HepG2 (cell line): ENCODE measurements at regions not wholly inside any gene's neighbourhood (a gene's known extent, or its start where the extent isn't known, plus 50 kb on each side); places are given as distances from the start of the nearest gene placed in this dataset.
A peak's percentile ranks its signal among the peaks of the same experiment; 100 is the strongest.

Experiments used
- DBP ChIP-seq: sonication (generic); formaldehyde crosslinking; IDR thresholded peaks from 2 replicates; pipeline ENCODE4 v1.4.0; 2020; ENCODE audit warnings: missing genetic modification reagents; ENCODE audit errors: not compliant biosample characterization
- FOXK2 ChIP-seq: fragments of 450-650 bp; IDR thresholded peaks from 2 replicates; pipeline ENCODE4 v1.6.1; 2016
- KDM3A ChIP-seq: IDR thresholded peaks from 2 replicates; pipeline ENCODE4 v1.6.1; 2018; ENCODE audit warnings: low read depth, missing compliant biosample characterization
- MIXL1 ChIP-seq: IDR thresholded peaks from 2 replicates; pipeline ENCODE4 v1.6.1; 2016
- MYC ChIP-seq: sonication (generic); formaldehyde crosslinking; IDR thresholded peaks from 2 replicates; pipeline ENCODE4 v1.9.0; 2021; ENCODE audit warnings: missing genetic modification reagents, borderline replicate concordance
- NPAS2 ChIP-seq: sonication (generic); formaldehyde crosslinking; IDR thresholded peaks from 2 replicates; pipeline ENCODE4 v1.8.0; 2022; ENCODE audit warnings: mild to moderate bottlenecking, missing genetic modification reagents, borderline replicate concordance
- SKI ChIP-seq: fragments of 450-650 bp; IDR thresholded peaks from one replicate; pipeline ENCODE4 v1.6.1; 2018; ENCODE audit warnings: mild to moderate bottlenecking; ENCODE audit not compliant: partially characterized antibody
- ZBTB20 ChIP-seq: sonication (generic); formaldehyde crosslinking; IDR thresholded peaks from 2 replicates; pipeline ENCODE4 v1.8.1; 2023; ENCODE audit warnings: missing genetic modification reagents, low read depth, mild to moderate bottlenecking, borderline replicate concordance
- ZBTB8A ChIP-seq: sonication (generic); formaldehyde crosslinking; IDR thresholded peaks from 2 replicates; pipeline ENCODE4 v1.4.0; 2020; ENCODE audit warnings: mild to moderate bottlenecking, low read depth, missing genetic modification reagents, borderline replicate concordance
- ZNF383 ChIP-seq: sonication (generic); formaldehyde crosslinking; IDR thresholded peaks from 2 replicates; pipeline ENCODE4 v1.4.0; 2020; ENCODE audit warnings: missing genetic modification reagents, mild to moderate bottlenecking, borderline replicate concordance
- ZNF446 ChIP-seq: sonication (generic); formaldehyde crosslinking; IDR thresholded peaks from 2 replicates; pipeline ENCODE4 v1.5.0; 2020; ENCODE audit warnings: mild to moderate bottlenecking, missing genetic modification reagents
- ZNF839 ChIP-seq: sonication (generic); formaldehyde crosslinking; IDR thresholded peaks from 2 replicates; pipeline ENCODE4 v1.4.0; 2020; ENCODE audit warnings: missing genetic modification reagents, mild to moderate bottlenecking, borderline replicate concordance
- ZNF841 ChIP-seq: sonication (generic); formaldehyde crosslinking; IDR thresholded peaks from 2 replicates; pipeline ENCODE4 v1.8.1; 2023; ENCODE audit warnings: missing genetic modification reagents, borderline replicate concordance
- ZNF879 ChIP-seq: sonication (generic); formaldehyde crosslinking; IDR thresholded peaks from 2 replicates; pipeline ENCODE4 v1.8.1; 2023; ENCODE audit warnings: missing genetic modification reagents
- ZSCAN12 ChIP-seq: sonication (generic); formaldehyde crosslinking; IDR thresholded peaks from 2 replicates; pipeline ENCODE4 v1.9.0; 2021; ENCODE audit warnings: mild to moderate bottlenecking, missing genetic modification reagents
- TF ChIP-seq, protein P1 (sequence below): sonication (generic); formaldehyde crosslinking; IDR thresholded peaks from 2 replicates; pipeline ENCODE4 v1.4.0; 2020; ENCODE audit warnings: mild to moderate bottlenecking, missing genetic modification reagents
- TF ChIP-seq, protein P2 (sequence below): sonication (generic); formaldehyde crosslinking; IDR thresholded peaks from 2 replicates; pipeline ENCODE4 v1.4.0; 2020; ENCODE audit warnings: missing genetic modification reagents
- TF ChIP-seq, protein P3 (sequence below): sonication (generic); formaldehyde crosslinking; IDR thresholded peaks from 2 replicates; pipeline ENCODE4 v1.4.0; 2020; ENCODE audit warnings: missing genetic modification reagents, borderline replicate concordance

GRCh38 chr16:9316615-9317014 lies 225.2 kb downstream of the HAPSTR1 start (continued):
- TF ChIP-seq, protein P1, sequence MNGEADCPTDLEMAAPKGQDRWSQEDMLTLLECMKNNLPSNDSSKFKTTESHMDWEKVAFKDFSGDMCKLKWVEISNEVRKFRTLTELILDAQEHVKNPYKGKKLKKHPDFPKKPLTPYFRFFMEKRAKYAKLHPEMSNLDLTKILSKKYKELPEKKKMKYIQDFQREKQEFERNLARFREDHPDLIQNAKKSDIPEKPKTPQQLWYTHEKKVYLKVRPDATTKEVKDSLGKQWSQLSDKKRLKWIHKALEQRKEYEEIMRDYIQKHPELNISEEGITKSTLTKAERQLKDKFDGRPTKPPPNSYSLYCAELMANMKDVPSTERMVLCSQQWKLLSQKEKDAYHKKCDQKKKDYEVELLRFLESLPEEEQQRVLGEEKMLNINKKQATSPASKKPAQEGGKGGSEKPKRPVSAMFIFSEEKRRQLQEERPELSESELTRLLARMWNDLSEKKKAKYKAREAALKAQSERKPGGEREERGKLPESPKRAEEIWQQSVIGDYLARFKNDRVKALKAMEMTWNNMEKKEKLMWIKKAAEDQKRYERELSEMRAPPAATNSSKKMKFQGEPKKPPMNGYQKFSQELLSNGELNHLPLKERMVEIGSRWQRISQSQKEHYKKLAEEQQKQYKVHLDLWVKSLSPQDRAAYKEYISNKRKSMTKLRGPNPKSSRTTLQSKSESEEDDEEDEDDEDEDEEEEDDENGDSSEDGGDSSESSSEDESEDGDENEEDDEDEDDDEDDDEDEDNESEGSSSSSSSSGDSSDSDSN (CRISPR knock-in tag): no peak
- no peak for TF ChIP-seq DBP
- TF ChIP-seq MIXL1 (CRISPR knock-in tag): peak; percentile 45; the same call in 1 of the 2 replicates
- no peak for TF ChIP-seq ZSCAN12 (CRISPR knock-in tag)
- no peak for TF ChIP-seq ZBTB8A (CRISPR knock-in tag)
- TF ChIP-seq ZNF841: no peak
- TF ChIP-seq SKI: no peak
- TF ChIP-seq MYC (CRISPR knock-in tag): no peak
- TF ChIP-seq ZBTB20 (CRISPR knock-in tag): no peak
- no peak for TF ChIP-seq ZNF446
- TF ChIP-seq KDM3A (CRISPR knock-in tag): no peak
- TF ChIP-seq ZNF879 (CRISPR knock-in tag): no peak
- TF ChIP-seq, protein P2, sequence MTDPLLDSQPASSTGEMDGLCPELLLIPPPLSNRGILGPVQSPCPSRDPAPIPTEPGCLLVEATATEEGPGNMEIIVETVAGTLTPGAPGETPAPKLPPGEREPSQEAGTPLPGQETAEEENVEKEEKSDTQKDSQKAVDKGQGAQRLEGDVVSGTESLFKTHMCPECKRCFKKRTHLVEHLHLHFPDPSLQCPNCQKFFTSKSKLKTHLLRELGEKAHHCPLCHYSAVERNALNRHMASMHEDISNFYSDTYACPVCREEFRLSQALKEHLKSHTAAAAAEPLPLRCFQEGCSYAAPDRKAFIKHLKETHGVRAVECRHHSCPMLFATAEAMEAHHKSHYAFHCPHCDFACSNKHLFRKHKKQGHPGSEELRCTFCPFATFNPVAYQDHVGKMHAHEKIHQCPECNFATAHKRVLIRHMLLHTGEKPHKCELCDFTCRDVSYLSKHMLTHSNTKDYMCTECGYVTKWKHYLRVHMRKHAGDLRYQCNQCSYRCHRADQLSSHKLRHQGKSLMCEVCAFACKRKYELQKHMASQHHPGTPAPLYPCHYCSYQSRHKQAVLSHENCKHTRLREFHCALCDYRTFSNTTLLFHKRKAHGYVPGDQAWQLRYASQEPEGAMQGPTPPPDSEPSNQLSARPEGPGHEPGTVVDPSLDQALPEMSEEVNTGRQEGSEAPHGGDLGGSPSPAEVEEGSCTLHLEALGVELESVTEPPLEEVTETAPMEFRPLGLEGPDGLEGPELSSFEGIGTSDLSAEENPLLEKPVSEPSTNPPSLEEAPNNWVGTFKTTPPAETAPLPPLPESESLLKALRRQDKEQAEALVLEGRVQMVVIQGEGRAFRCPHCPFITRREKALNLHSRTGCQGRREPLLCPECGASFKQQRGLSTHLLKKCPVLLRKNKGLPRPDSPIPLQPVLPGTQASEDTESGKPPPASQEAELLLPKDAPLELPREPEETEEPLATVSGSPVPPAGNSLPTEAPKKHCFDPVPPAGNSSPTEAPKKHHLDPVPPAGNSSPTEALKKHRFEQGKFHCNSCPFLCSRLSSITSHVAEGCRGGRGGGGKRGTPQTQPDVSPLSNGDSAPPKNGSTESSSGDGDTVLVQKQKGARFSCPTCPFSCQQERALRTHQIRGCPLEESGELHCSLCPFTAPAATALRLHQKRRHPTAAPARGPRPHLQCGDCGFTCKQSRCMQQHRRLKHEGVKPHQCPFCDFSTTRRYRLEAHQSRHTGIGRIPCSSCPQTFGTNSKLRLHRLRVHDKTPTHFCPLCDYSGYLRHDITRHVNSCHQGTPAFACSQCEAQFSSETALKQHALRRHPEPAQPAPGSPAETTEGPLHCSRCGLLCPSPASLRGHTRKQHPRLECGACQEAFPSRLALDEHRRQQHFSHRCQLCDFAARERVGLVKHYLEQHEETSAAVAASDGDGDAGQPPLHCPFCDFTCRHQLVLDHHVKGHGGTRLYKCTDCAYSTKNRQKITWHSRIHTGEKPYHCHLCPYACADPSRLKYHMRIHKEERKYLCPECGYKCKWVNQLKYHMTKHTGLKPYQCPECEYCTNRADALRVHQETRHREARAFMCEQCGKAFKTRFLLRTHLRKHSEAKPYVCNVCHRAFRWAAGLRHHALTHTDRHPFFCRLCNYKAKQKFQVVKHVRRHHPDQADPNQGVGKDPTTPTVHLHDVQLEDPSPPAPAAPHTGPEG: no peak
- TF ChIP-seq NPAS2 (CRISPR knock-in tag): no peak
- TF ChIP-seq FOXK2: no peak
- TF ChIP-seq, protein P3, sequence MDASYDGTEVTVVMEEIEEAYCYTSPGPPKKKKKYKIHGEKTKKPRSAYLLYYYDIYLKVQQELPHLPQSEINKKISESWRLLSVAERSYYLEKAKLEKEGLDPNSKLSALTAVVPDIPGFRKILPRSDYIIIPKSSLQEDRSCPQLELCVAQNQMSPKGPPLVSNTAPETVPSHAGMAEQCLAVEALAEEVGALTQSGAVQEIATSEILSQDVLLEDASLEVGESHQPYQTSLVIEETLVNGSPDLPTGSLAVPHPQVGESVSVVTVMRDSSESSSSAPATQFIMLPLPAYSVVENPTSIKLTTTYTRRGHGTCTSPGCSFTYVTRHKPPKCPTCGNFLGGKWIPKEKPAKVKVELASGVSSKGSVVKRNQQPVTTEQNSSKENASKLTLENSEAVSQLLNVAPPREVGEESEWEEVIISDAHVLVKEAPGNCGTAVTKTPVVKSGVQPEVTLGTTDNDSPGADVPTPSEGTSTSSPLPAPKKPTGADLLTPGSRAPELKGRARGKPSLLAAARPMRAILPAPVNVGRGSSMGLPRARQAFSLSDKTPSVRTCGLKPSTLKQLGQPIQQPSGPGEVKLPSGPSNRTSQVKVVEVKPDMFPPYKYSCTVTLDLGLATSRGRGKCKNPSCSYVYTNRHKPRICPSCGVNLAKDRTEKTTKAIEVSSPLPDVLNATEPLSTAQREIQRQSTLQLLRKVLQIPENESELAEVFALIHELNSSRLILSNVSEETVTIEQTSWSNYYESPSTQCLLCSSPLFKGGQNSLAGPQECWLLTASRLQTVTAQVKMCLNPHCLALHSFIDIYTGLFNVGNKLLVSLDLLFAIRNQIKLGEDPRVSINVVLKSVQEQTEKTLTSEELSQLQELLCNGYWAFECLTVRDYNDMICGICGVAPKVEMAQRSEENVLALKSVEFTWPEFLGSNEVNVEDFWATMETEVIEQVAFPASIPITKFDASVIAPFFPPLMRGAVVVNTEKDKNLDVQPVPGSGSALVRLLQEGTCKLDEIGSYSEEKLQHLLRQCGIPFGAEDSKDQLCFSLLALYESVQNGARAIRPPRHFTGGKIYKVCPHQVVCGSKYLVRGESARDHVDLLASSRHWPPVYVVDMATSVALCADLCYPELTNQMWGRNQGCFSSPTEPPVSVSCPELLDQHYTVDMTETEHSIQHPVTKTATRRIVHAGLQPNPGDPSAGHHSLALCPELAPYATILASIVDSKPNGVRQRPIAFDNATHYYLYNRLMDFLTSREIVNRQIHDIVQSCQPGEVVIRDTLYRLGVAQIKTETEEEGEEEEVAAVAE (CRISPR knock-in tag): no peak
- no peak for TF ChIP-seq ZNF839 (CRISPR knock-in tag)
- no peak for TF ChIP-seq ZNF383 (CRISPR knock-in tag)
